OCI-LY3 (cell line): ENCODE measurements at regions not wholly inside any gene's neighbourhood (a gene's known extent, or its start where the extent isn't known, plus 50 kb on each side); places are given as distances from the start of the nearest gene placed in this dataset.

Source experiments
- H2AFZ ChIP-seq: fragments of 200-600, 300-600 bp; shearing (Covaris generic); 2 replicates; pipeline ENCODE4 v1.6.0; 2014; ENCODE audit warnings: antibody characterized with exemption, low read depth, low read length
- H3K27ac ChIP-seq: fragments of 200-600, 300-600 bp; sonication (generic); 2 replicates; pipeline ENCODE4 v1.5.1; 2014; ENCODE audit warnings: mild to moderate bottlenecking, low read length, moderate library complexity, mixed read lengths
- H3K27me3 ChIP-seq: fragments of 200-600, 300-600 bp; sonication (generic); 2 replicates; pipeline ENCODE4 v1.6.1; 2014; ENCODE audit warnings: low read depth, low read length, mixed read lengths
- H3K36me3 ChIP-seq: fragments of 200-600, 300-600 bp; sonication (generic); replicated peaks from 2 replicates; pipeline ENCODE3; 2014; ENCODE audit warnings: low read depth, low read length, mixed read lengths
- H3K4me1 ChIP-seq: fragments of 300-600, 200-600 bp; sonication (generic); 2 replicates; pipeline ENCODE4 v1.6.1; 2014; ENCODE audit warnings: low read length, mixed read lengths
- H3K4me2 ChIP-seq: fragments of 200-600, 300-600 bp; sonication (generic); 2 replicates; pipeline ENCODE4 v1.6.1; 2014; ENCODE audit warnings: low read length, mixed read lengths
- H3K4me3 ChIP-seq: fragments of 300-600, 200-600 bp; sonication (generic); 2 replicates; pipeline ENCODE4 v1.5.1; 2014; ENCODE audit warnings: antibody characterized with exemption, mild to moderate bottlenecking, low read length, moderate library complexity
- H3K79me2 ChIP-seq: fragments of 300-600, 200-600 bp; shearing (Covaris generic); 2 replicates; pipeline ENCODE4 v1.6.1; 2014; ENCODE audit warnings: mild to moderate bottlenecking, low read length, mixed read lengths
- H3K9ac ChIP-seq: fragments of 300-600, 200-600 bp; shearing (Covaris generic); 2 replicates; pipeline ENCODE4 v1.6.0; 2014; ENCODE audit warnings: mild to moderate bottlenecking, low read length, moderate library complexity
- H3K9me3 ChIP-seq: fragments of 200-600, 300-600 bp; shearing (Covaris generic); 2 replicates; pipeline ENCODE4 v1.6.1; 2014; ENCODE audit warnings: low read length, mixed read lengths; ENCODE audit not compliant: insufficient read depth
- H4K20me1 ChIP-seq: fragments of 200-600, 300-600 bp; sonication (generic); 2 replicates; pipeline ENCODE4 v1.6.1; 2016; ENCODE audit warnings: low read length, mixed read lengths; ENCODE audit not compliant: insufficient read depth
- EZH2phosphoT487 ChIP-seq: fragments of 200-600 bp; shearing (Covaris generic); IDR thresholded peaks from 2 replicates; pipeline ENCODE4 v1.6.1; 2018; ENCODE audit warnings: antibody characterized with exemption, mixed run types, low read depth
- TF ChIP-seq, protein P1 (sequence below): fragments of 200-600, 300-600 bp; sonication (generic); IDR thresholded peaks from 2 replicates; pipeline ENCODE4 v1.5.1; 2014; ENCODE audit warnings: antibody characterized with exemption, low read length, low read depth

DNA sequence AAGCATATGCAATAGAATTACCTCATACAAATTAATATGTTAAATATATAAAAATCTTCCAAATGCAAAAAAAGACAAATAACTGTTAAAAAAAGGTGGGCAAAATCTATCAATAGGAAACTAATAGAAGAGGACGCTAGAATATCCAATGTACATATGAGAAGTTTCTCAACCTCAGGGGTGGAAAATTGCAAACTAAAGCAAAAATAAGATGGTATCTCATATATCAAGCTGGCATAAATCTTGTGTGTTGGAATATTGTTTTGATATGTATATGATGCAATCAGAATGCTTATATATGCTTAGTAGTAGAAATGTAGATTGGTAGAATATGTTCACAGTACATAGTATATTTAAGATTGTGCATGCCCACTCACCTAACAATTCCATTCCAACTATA lies 395.0 kb upstream of the OPRM1 start:
- H3K9me3 ChIP-seq: no peaks in the 10 kb centered on the region
- H3K4me3 ChIP-seq: no peak overlapping the region
- H3K36me3 ChIP-seq: no peaks in the 10 kb centered on the region
- H3K4me2 ChIP-seq: no peak overlapping the region
- no peaks in the 10 kb centered on the region for H4K20me1 ChIP-seq
- H2AFZ ChIP-seq: no peak overlapping the region
- H3K27me3 ChIP-seq: no peaks in the 10 kb centered on the region
- TF ChIP-seq, protein P1, sequence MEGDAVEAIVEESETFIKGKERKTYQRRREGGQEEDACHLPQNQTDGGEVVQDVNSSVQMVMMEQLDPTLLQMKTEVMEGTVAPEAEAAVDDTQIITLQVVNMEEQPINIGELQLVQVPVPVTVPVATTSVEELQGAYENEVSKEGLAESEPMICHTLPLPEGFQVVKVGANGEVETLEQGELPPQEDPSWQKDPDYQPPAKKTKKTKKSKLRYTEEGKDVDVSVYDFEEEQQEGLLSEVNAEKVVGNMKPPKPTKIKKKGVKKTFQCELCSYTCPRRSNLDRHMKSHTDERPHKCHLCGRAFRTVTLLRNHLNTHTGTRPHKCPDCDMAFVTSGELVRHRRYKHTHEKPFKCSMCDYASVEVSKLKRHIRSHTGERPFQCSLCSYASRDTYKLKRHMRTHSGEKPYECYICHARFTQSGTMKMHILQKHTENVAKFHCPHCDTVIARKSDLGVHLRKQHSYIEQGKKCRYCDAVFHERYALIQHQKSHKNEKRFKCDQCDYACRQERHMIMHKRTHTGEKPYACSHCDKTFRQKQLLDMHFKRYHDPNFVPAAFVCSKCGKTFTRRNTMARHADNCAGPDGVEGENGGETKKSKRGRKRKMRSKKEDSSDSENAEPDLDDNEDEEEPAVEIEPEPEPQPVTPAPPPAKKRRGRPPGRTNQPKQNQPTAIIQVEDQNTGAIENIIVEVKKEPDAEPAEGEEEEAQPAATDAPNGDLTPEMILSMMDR: no peak
- TF ChIP-seq EZH2phosphoT487: no peak
- no peaks in the 10 kb centered on the region for H3K4me1 ChIP-seq
- no peaks in the 10 kb centered on the region for H3K79me2 ChIP-seq
- no peak overlapping the region for H3K27ac ChIP-seq
- H3K9ac ChIP-seq: no peak overlapping the region

DNA sequence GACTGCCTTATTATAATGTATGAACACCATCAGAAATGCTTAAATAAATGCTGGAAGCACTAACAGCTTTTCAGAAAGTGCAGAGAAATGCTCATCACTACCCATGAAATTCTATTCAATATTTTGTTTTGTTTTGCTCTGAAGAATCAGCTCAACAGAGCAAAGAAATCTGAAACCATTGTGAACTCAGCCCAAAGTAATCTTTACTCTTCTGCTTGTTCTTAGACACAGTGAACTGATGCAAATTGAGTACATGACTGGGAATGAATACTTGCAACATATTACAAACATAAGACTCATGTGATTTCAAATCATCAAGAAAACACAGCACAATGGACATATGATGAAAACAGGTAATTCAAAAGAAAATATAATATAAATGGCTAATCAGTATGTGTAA lies 404.6 kb upstream of the OPRM1 start:
- Histone ChIP-seq H3K4me2 (no peak overlapping the region), H3K9me3 (no peaks in the 10 kb centered on the region), H3K4me1 (no peaks in the 10 kb centered on the region), H4K20me1 (no peaks in the 10 kb centered on the region), H3K36me3 (no peaks in the 10 kb centered on the region), H3K4me3 (no peak overlapping the region), H3K27me3 (no peaks in the 10 kb centered on the region), H3K9ac (no peak overlapping the region), H2AFZ (no peak overlapping the region), H3K27ac (no peak overlapping the region), H3K79me2 (no peaks in the 10 kb centered on the region)
- TF ChIP-seq, protein P1: no peak
- no peak for TF ChIP-seq EZH2phosphoT487

DNA sequence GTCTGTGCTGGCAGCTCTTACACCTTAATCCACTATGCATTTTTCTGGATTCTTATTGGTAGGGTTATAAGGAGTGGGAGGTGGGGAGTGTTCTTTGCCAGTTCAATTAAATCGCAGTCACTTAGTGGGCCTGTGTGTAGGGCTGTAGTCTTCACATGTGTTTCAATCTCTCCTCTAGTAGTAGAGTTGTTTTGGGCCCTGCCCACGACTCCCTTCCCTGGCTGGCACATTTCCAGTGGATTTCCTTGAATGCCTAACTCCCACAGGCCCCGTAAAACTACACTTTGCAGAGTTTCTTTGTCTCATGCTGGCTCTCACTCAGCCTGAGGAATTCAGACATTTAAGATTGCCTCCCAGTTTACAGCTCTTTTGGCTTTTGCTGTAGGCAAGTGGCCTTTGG lies 414.0 kb upstream of the OPRM1 start:
- Histone ChIP-seq H3K9ac (no peak overlapping the region), H3K4me1 (no peaks in the 10 kb centered on the region), H3K27ac (no peak overlapping the region), H3K4me2 (no peak overlapping the region), H3K36me3 (no peaks in the 10 kb centered on the region), H4K20me1 (no peaks in the 10 kb centered on the region), H3K9me3 (no peaks in the 10 kb centered on the region), H3K4me3 (no peak overlapping the region), H3K79me2 (no peaks in the 10 kb centered on the region), H2AFZ (no peak overlapping the region), H3K27me3 (no peaks in the 10 kb centered on the region)
- TF ChIP-seq EZH2phosphoT487: no peak
- TF ChIP-seq, protein P1: no peak

DNA sequence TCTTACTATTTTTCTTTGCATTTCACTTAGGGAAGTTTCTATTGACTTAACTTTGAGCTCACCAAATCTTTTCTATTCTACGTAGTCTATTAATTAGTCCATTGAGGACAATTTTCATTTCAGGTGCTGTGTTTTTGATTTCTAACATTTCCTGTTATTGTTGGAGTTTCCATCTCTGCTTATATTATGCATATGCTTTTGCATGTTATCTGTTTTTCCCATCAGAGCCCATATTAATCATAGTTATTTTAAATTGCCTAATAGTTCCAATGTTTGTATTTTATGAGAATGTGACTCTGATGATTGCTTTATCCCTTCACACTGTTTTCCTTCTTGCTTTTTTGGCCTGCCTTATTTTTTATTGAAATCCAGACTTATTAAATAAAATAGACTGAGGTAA lies 414.5 kb upstream of the OPRM1 start:
- Histone ChIP-seq H3K4me1 (no peaks in the 10 kb centered on the region), H3K27me3 (no peaks in the 10 kb centered on the region), H2AFZ (no peak overlapping the region), H3K27ac (no peak overlapping the region), H3K9me3 (no peaks in the 10 kb centered on the region), H3K4me3 (no peak overlapping the region), H3K4me2 (no peak overlapping the region), H4K20me1 (no peaks in the 10 kb centered on the region), H3K79me2 (no peaks in the 10 kb centered on the region), H3K36me3 (no peaks in the 10 kb centered on the region), H3K9ac (no peak overlapping the region)
- TF ChIP-seq EZH2phosphoT487: no peak
- TF ChIP-seq, protein P1: no peak
